ENCODE measurements at regions not wholly inside any gene's neighbourhood (a gene's known extent, or its start where the extent isn't known, plus 50 kb on each side); places are given as distances from the start of the nearest gene placed in this dataset.

- H3K27ac ChIP-seq: no peak overlapping the region
- no peak for TF ChIP-seq ZFX (IDR thresholded peaks at IDR 0.05; ENCODE audit: borderline replicate concordance)
- TF ChIP-seq, protein P1, sequence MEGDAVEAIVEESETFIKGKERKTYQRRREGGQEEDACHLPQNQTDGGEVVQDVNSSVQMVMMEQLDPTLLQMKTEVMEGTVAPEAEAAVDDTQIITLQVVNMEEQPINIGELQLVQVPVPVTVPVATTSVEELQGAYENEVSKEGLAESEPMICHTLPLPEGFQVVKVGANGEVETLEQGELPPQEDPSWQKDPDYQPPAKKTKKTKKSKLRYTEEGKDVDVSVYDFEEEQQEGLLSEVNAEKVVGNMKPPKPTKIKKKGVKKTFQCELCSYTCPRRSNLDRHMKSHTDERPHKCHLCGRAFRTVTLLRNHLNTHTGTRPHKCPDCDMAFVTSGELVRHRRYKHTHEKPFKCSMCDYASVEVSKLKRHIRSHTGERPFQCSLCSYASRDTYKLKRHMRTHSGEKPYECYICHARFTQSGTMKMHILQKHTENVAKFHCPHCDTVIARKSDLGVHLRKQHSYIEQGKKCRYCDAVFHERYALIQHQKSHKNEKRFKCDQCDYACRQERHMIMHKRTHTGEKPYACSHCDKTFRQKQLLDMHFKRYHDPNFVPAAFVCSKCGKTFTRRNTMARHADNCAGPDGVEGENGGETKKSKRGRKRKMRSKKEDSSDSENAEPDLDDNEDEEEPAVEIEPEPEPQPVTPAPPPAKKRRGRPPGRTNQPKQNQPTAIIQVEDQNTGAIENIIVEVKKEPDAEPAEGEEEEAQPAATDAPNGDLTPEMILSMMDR (IDR thresholded peaks at IDR 0.05): no peak
These were observed 140.9 kb downstream of the ZNF608 start for GRCh38 chr5:124605541-124605940.

- no peak for TF ChIP-seq ZFX (IDR thresholded peaks at IDR 0.05; ENCODE audit: borderline replicate concordance)
- TF ChIP-seq, protein P1 (IDR thresholded peaks at IDR 0.05): no peak
- H3K27ac ChIP-seq: no peak overlapping the region
These were observed 142.0 kb downstream of the ZNF608 start for GRCh38 chr5:124604419-124604818.

GRCh38 chr5:124602925-124603650 is 143.4 kb downstream of the ZNF608 start:
- TF ChIP-seq ZFX (IDR thresholded peaks at IDR 0.05; ENCODE audit: borderline replicate concordance): no peak
- TF ChIP-seq, protein P1 (IDR thresholded peaks at IDR 0.05): no peak
- H3K27ac ChIP-seq: no peak overlapping the region

DNA sequence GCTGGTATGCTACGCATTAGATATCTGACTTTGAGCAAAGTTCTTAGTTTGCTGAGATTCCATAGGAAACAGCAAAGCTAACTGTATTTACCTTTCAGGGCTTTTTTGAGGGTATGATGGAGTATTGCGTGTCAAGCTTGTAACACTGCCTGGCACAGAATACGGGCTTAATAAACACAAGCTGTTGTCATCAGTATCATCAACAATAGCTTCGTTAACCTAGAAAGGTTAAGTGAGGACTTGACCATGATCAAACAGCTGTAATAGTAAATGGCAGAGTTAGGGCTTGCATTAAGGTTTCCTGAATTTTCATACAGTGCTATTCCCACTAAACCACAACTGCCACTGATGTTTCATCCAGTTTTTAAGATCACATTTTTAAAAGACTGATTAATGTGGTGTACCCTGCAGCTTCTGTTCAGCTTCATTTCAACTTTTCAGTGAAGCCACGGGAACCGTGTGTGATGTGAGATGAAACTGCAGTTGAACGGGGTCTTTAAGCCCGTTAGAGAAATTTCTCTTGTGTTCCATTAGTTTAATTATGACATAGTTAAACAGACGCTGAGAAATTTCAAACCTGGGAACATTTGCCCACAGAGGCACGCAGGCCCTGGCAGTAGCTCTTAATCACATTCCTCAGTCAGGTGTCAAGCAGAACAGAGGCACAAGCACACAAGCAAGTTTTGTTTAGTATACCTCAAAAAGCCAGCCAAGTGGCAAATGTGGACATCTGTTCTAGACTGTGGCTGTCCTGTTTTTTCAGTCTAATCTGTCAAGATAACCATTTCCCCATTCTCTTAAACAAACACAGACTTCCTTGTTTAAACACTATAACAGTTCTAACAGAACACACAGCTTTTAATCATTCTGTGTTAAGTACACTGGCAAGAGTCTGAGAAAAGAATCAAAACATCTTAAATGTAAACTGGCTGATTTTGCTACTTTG is 147.1 kb downstream of the ZNF608 start:
- TF ChIP-seq, protein P1 (IDR thresholded peaks at IDR 0.05): no peak
- TF ChIP-seq ZFX (IDR thresholded peaks at IDR 0.05; ENCODE audit: borderline replicate concordance): no peak
- peak overlapping the region; percentile 37 for H3K27ac ChIP-seq

DNA sequence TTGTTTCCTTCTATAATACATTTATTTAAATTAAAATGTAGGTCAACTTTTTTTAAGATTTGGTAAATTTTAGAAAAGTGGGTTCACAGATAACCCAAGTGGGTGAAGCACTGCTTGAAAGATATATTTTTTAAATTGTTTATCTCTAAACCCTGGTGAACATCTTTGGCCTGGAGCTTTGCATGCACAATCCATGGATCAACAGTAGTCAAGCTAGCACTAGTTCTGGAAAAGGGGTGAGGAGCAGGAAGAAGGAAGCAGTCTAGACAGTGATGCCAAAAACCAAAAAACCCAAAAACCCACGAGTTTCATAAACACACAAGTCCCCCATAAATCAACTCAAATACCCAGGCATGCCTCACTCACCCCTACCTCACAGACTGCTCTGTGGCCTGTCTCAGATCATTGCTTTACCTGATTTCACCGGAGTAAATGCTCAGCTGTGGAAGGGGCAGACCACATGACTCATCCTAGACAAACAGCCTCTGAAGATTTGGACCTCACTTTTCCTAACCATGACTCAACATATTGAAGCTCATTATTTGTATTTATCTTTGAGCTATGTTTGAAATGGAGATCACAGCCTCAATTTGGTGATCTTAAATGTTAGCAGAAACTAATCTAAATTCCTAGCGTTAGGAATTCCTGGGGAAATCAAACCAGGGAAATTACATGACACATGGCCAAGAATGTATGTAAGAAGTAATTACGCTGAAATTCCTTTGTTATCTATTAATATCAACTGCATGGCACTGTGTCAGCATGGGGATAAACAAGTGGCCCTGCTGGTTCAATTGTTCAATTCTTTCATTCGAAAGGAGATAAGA is 149.6 kb downstream of the ZNF608 start:
- TF ChIP-seq, protein P1 (IDR thresholded peaks at IDR 0.05): no peak
- TF ChIP-seq ZFX (IDR thresholded peaks at IDR 0.05; ENCODE audit: borderline replicate concordance): no peak
- H3K27ac ChIP-seq: no peak overlapping the region

DNA sequence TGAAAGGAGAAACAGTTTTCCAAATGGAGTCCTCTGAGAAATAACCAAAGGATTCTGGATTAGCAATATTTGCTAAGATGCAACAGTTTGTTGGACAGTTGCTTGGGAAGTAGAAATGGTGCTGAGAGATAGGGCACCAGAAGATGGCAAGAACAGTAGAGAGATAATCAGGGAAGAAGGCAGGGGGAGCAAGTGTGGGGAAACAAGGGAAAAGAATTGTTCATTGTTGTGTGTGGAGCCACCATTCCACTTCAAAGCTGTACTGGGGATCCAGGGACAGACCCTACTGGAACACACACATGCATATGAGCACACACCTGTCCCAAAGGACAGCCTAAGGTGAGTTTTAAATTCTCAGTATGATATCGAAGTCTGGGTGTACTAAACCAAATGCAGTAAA is 152.5 kb downstream of the ZNF608 start:
- TF ChIP-seq, protein P1 (IDR thresholded peaks at IDR 0.05): no peak
- no peak for TF ChIP-seq ZFX (IDR thresholded peaks at IDR 0.05; ENCODE audit: borderline replicate concordance)
- H3K27ac ChIP-seq: no peak overlapping the region

Data from 22Rv1 (cell line).